Stimulated activated CD8-positive, alpha-beta memory T cell treated with anti-CD3 and anti-CD28 coated beads, Interleukin-15, amount 100 ng/mL, for 4 hours (primary cell): ENCODE measurements at regions not wholly inside any gene's neighbourhood (a gene's known extent, or its start where the extent isn't known, plus 50 kb on each side); places are given as distances from the start of the nearest gene placed in this dataset.

Experiments used
- DNase-seq, 2 donors: peaks; one replicate each; pipeline ENCODE4 v3.0.0-alpha.2; 2020; ENCODE audit warnings: low read depth in 2 of 2

DNA sequence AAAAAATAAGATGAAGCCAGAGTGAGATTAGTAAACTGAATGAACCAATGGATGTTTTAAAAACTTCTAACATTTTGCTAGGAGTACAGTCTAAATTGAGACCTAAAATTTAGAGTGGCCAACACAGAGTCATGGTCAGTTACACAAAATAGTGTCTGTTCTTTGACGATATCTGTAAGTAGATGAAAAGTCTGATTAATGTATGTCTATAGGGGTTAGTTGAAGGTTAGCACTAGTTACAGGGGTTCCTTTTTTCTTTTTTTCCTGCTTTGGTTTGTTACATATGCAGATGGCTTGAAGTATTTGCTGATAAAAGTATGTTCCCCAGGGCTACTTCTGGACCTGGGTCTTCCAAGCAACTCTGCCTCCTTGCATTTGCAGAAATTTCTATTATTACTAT lies 90.1 kb upstream of the MTPN start:
- no peak for DNase-seq

DNA sequence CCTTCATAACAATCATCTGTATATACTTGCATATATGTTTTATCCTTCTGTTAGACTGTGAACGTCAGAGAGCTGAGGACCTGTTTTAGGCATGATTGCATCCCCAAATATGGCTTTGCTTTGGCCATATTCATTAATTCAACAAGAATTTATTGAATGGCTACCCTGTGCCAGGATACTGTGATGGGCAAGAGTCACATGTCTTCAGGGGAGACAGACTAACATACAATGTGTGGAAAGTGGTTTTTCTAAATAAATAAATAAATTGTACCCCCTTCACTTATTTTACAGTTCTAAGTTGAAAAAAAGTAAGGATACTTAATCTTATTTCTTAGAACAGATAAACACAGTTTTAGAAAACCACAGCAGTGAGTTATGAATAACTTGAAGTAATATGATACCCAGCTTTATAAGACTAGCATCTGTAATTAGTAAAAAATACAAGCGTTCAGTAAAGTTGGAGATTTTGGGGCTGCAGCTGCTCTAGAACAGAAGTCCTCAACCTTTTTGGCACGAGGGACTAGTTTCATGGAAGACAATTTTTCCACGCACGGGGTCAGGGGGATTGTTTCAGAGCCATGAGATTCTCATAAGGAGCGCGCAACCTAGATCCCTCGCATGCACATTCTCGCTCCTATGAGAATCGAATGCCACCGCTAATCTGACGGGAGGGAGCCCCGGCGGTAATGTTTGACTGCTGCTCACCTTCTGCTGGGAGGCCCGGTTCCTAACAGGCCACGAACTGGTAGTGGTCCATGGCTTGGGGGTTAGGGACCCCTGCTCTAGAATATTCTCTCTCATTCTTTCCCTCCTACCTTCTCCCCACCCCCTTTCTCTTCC lies 89.4 kb upstream of the MTPN start:
- no peak for DNase-seq

DNA sequence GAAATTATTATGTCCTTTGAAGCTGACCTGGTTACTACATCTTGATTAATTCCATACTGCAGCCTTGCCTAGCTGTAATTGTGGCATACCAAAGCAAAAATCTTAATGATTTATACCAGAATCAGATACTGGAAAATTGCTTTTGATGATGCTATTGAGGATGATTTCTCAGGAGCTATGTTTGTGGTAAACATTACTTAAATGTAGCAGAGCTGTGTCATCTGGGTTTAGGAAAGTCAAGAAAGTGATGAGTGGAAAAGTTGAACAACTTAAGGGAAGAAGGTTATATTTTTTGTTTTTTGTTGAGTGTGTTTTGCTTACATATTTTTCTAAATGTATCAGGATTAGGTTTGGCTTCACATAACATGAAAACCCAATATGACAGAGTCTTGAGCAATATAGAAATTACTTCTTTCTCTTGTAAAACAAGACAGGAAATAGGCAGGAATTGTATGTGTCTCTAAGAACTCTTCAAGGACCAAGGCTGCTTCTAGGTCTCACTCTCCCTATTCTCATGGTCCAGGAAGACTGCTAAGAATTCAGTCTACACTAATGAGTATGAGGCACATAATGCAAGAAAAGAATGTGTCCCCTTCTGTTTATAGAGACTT lies 87.6 kb upstream of the MTPN start:
- DNase-seq = no peak

DNA sequence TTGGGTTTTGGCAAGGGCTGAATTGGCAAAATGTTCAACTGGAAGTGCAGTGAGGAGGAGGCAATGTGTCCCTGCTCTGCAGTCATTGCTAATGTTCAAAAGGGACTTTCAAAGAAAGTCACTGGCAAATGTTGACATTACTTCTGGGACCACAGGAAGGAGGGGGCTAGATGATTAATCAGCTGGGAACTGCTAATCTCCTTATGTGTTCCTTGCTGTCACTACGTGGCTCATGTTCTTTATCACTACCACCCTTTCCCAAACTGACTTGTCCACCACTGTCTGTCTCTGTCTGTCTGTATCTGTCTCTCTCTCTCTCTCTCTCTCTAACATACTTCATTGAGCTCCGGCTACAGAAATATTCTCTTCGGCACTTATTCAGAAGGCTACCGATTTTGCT lies 86.9 kb upstream of the MTPN start:
- DNase-seq = no peak

DNA sequence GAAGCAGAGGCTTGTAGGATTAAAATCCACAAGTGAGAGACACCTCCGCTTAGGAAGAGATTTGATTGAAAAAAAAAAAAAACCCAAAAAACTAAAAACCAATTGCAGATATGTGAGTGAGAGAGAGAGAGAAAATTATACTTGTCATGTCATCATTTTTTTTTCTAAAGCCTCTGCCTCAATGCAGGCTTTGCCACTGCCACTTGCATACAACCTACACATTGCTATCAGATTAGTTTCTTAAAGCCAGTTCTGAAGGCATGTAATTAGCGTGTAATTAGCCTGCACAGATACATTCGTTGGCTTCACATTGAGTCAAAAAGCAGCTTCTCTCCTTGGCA lies 86.1 kb upstream of the MTPN start:
- DNase-seq = no peak

DNA sequence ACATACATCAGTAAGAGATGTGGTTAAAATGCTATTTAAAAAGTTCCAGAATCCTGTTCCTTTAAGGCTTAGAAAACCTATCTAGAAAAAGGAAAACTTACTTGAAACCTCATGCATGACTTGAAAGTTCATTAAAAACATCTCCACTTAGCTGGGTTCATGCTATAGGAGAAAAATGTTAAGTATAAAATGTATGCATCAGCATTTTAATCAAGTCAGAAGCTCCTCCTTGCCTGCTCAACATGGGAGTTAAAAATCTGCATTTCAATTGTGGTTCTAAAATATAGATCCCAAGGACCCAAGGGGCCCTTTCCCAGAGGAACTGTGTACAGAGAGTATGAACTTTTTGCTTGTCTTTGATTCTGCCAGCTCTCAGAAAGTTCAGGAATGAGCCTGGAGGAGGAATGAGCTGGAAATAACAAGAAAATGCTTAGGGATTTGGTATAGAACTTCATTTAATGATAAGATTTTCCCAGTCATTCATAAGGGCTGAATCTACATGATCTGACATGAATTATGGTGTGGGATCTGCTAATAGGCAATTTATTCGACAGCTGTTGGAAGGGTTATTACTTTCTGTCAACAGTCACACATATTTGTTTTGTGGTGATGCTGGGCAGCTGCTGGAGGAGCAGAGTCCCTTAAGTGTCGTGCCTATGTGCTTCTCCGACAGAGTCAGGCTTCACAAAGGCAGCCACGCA lies 85.6 kb upstream of the MTPN start:
- DNase-seq = no peak

DNA sequence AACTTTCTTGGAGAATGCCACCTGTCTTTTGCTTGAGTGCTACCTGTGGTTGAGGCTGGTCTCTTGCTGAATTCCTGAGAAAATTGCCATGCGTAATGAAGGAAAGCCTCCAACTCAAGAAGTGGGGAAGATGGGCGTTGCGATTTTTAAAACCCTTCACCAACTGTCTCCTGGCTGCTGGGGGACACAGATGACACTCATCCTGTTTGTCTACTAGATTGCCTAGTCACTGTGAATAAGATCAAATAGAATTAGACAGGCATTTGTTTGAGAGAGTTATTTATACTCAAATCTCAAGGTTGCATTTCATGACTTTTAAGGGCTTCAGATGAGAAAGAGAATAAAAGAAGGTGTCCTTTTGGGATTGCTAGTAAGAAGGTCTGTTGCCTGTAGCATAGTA lies 84.3 kb upstream of the MTPN start:
- no peak for DNase-seq

DNA sequence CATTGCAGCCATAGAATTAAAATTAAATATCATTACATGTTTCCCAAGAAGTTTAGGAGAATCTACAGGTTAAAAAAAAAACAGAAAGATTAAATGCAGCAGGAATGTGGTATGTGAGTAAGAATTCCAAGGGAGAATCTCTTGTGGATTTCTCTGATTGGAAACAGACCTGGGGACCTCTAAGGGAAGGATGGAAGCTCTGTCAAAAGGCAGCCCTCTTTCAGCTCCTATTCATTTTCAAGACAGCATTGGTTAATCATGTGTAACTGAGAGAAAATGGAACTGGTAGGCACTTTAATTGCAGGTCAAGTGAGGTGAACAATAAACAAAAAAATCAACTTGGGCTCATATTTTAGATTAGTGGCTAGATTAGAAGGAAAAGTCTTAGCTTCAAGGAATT lies 81.4 kb upstream of the MTPN start:
- no peak for DNase-seq

DNA sequence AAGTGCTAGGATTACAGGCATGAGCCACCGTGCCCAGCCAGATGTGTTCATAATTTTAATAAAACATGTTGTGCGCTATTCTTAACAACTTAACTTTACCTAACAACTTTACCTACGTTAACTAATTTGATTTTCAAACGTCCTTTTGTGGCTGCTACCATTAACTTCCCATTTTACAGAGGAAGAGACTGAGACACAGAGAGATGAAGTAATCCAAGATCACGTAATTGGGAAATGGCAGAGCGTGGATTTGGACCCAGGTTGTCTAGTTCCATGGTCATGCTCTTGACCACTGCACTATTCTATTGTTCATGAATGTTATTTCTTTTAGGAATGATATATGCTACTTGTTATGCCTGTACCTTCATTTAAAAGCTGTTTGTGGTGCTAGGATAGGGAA lies 80.3 kb upstream of the MTPN start:
- no peak for DNase-seq

DNA sequence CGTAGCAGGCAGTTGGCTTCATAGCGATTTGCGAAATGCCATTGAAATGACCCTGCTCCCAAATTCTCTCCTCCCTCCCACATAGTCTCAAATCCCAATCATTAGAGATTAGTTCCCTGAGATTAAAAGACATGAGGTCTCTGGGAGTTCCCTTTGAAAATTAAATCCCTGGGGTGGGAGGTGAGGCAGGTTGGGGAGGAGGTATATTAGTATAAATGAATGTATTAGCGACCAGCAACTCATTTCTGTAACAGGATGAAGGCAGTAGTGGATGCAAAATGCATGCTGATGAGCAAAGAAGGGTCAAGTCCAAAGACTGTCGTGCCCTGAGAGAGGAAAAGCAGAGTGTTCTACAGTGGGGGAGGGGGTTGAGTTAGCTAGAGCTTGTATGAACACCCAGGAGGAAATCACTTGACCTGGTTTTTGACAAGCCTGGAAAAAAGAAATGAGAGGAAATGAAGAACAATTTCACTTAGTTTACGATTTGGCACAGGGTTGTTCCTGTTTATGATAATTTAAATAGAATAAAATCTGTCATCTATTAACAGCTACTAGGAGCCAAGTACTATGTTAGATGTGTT lies 79.6 kb upstream of the MTPN start:
- no peak for DNase-seq

DNA sequence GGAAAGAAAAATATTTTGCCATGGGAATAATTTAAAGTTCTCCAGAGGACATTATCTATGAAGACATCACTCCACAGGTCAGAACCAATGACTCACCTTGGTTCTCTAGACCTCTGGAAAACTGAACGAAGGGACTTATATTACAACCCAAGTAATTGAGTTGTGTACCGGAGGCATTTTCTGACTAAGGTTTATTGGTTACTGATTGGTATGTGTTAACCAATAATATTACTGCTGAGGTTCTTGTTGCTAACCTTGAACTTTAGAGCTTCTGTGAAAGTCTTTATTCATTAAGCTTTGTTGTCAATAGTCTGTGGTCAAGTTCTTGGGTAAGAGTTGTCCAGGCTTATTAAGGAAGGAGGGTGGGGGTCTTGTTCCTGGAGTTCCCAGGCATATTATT lies 78.1 kb upstream of the MTPN start:
- DNase-seq = no peak

DNA sequence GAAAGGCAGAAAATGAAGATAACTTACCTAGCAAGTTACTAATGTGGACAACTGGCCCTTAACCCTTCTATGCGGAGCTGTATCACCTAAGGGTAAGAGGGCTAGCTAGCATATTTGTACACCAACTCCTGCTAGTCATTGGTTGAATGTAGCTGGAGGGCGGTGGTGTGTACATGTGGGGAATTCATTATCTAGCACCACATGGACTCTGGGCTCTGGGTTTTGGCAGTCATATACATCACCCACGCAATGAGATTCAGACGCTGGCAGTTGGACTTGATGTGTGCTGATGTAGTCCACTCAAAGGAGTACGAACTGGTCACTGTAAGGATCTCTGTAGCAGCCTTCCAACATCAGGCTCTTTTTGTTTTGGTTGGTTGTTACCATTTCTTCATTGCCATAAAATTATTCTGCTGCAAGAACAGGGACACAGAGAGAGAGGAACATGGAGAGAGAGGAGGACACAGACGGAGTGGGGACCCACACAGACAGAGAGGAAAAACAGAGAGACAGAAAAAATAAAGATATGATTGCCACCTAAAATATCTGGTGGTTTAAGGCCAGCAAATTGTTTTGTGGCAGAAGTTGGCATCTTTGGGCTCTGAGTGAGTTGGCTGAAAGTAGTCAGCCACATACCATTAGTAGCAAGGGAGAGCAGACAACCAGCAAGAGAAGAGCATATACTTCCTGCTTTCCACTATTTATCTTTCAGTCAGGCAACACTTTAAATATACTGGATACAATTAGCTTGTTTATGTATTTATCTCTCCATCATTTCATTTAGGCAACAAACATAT lies 76.7 kb upstream of the MTPN start:
- no peak for DNase-seq

DNA sequence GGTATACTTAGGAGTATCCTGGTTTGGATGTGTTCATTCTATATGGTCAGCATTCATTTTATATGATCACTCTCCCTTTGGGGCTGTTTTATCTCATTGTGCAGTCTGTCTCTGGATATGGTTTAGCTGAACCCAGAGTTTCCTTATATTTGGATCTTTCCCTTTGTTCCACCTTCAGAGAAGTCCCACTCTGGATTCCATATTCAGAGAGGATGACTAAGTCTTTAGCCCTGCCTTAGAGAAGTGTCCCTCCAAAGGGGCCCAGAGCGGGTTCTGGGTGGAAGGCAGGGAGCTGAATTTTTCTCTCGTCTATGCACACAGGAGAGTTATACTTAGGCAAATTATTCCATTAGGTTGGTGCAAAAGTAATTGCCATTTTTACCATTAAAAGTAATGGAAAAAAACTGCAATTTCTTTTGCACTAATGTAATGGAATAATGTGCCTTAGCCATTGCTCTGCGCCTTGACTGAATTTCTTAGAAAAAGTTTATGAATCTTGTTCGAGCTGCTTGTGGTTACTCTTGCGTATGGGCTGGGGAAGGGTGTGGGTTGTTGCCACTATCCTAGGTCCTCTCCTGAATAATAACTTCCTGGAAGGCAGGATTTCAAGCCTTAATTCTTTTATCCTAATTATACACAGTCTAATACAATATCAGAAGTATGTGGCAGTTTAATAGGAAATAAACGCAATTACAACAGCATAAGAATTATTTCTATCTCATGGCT lies 74.2 kb upstream of the MTPN start:
- no peak for DNase-seq

DNA sequence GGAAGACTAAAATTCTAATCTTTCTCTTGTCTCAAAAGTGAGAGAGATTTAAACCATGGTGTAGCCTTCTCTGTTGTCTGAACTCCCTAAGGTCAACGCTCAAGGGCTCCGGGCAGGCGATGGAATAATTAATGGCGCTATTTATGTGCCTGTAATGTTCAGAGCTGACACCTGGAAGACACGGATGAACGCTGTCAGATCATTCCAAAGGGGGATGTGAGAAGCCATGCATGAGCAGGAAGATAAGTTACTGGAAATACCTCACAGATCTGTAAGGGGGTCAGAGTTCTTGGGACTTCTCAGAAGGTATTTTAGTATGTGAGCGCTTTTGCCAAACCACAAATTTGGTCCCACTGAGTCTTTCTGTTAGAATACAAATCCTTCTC lies 73.3 kb upstream of the MTPN start:
- DNase-seq = no peak

DNA sequence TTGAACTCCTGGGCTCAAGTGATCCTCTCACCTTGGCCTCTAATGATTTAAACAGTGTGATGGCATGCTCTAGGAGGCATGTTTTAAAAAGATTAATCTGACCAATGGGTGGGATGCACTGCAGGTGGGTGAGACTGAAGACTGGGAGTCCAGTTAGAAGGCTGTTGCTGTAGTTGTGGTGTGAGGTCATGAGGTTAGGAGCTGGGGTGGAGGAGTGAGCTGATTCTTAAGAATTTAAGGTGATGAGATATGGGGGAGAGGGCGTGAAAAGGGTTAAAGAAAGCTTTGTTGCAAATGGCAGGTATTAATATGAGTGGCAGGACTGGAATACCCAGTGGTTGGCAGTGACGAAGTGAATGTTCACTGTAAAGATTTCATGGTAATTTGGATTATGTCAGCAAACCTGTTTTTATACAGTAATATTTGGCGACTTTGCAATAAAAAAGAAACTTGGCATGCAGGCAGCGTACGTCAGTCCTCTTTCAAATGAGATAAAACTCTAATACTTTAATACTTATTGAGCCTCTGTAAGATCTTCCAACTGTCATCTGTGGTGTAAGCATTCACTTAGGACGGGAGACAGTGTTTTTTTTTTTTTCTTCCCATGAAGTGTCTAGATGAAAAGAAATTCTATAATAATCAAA lies 72.8 kb upstream of the MTPN start:
- no peak for DNase-seq

DNA sequence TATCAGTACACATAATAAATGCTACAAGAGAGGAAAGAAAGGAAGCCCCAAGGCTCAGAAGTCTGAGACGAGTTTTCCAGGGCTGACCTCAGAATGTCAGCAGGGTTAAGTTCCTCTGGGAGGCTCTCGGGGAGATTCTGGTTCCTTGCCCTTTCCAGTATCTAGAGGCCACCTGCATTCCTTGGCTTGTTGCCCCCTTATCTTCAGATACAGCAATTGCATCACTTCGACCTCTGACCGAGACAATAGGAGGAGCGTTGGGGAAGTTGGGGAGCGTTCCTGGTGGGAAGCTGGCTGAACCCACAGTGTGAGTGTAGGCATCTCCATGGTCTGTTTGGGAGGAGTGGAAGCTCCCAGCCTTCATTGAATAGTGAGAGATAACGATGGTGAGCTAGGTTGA lies 72.0 kb upstream of the MTPN start:
- no peak for DNase-seq

DNA sequence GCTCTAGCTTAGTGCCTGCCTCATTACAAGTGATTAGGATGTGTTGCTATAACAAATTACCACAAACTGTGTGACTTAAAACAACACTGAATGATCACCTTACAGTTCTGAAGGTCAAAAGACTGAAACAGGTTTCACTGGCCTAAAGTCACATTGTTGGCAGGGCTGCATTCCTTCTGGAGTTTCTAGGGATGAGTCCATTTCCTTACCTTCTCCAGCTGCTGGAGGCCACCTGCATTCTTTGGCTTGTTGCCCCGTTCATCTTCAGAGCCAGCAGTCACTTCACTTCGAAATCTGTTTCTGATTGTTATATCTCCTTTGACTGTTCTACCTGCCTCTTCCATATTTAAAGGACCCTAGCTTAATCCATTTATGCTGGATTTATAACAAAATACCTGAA lies 69.4 kb upstream of the MTPN start:
- no peak for DNase-seq

DNA sequence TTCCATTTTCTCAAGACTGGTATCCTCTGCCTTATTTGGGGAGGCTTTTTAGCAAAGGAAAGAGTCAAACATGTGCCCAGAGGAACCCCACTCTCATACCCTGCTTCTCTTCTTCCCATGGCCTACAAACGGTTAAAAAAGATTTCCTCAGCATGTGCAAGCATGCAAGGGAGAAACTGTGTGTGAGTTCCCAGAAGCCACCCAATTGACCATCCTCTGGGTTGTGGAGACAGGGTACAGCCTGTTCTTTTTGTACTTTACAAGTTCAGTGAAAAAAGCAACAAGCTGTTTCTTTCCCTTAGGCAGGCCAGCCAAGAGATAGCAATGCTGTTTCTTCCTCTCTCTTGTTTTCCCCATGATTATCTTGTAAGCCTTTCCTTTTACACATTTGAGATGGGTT lies 68.8 kb upstream of the MTPN start:
- DNase-seq = no peak

DNA sequence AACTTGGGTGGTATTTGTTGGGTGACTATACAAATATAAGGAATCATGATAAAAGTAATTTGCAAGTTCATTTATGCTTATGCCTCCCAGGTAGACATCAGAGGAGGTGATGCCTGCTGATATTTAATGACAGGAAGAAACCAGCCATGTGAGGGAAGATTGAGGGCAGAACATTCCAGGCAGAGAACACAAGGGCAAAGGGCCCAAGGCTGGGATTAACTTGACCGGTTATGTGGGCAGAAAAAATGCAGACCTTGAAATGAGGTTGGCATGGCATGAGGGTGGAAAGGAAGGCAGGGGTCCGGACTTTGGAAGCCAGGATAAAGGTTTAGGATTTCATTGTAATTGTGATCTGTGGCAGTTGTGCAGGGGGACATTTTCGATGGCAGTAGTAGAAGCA lies 68.0 kb upstream of the MTPN start:
- no peak for DNase-seq

DNA sequence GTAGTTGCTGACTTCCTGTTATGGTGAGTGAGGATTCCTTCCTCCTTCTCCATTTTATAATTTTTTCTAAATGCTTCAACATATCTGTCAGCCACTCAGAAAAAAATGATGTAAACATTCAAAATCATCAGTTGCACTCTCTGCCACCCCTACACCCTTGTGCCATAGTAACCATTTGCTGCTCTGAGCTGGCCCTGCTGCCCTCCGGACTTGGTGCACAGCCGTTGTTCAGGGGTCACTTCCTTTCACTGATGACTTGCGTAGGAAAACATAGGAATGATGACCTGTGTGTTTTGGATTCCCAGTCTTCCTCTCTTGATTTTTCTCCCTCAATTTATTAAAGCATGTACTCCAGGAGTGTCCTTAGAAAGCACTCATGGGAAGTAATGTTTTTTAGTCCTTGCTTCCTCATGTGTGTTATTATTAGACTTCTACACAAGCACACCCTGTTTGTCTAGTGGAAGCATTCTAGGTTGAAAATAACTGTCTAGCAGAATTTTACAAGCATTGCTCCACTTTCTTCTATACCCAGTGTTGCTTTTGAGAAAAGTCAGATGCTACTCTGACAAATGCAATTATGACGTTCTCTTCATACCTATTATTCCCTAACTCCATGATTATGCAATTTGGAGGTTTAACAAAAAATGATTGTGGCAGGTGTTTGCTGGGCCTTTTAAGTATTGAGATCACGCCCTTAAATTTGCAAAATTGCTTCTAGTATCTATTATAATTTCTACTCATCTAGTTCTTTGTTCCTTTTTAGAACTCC lies 62.6 kb upstream of the MTPN start:
- DNase-seq = no peak
